K562 (cell line): ENCODE measurements at regions not wholly inside any gene's neighbourhood (a gene's known extent, or its start where the extent isn't known, plus 50 kb on each side); places are given as distances from the start of the nearest gene placed in this dataset.

ENCODE experiments used
- ATAC-seq: fragments of 200-7000 bp; cut with Tn5 transposase; 3 replicates; pipeline ENCODE4 v1.9.1; 2020; ENCODE audit warnings: moderate library complexity
- BruUV-seq: library from RNA; stranded (reverse); fragments of 400-500 nt; replicated peaks from 2 replicates; lab custom pipeline; 2021; lab: Mats Ljungman, UMichigan
- CTCF ChIA-PET: fragments of 300-600 bp; formaldehyde crosslinking; extraction: SDS; loops from one replicate; lab custom pipeline; 2021; ENCODE audit warnings: low intra/inter-chr PET ratio; lab: Yijun Ruan, JAX
- POLR2A ChIA-PET: fragments of 300-600, 350-650 bp; sonication (Branson Sonifier 250); formaldehyde crosslinking; extraction: SDS; loops from one replicate; lab custom pipeline; 2021; ENCODE audit warnings: antibody characterized with exemption, inconsistent platforms; lab: Yijun Ruan, JAX
- DNase-seq, 4 experiments: peaks; one replicate each; pipeline versions ENCODE4 v3.0.0 to v3.0.0-alpha.2; 2011 to 2018; ENCODE audit warnings: low spot score in 3 of 4, mixed read lengths in 3 of 4; ENCODE audit errors: extremely low read depth in 1 of 4
- FAIRE-seq: peaks from 2 replicates; lab custom pipeline; 2011; peaks lifted over from hg19 to GRCh38; lab: Jason Lieb, UNC
- H2AFZ ChIP-seq: 2 replicates; pipeline ENCODE4 v1.6.0; 2011; ENCODE audit warnings: low read depth, low read length, control low read depth, inconsistent platforms
- H3K27ac ChIP-seq: fragments of 200-600 bp; 3 replicates; pipeline ENCODE4 v1.8.0; 2011; ENCODE audit warnings: low read depth, mild to moderate bottlenecking, control low read depth, inconsistent platforms, low read length, moderate library complexity, mixed read lengths; ENCODE audit errors: extremely low read depth
- H3K27me3 ChIP-seq, 2 experiments: fragments of 300-600 bp in 1 of 2; 2 replicates in 1 of 2; 3 replicates in 1 of 2; pipeline versions ENCODE4 v1.6.0 to v1.8.0; 2011; ENCODE audit warnings: inconsistent platforms in 2 of 2, low read length in 2 of 2, mild to moderate bottlenecking in 1 of 2, mixed read lengths in 1 of 2, moderate library complexity in 1 of 2; ENCODE audit not compliant: control insufficient read depth in 2 of 2, insufficient read depth in 2 of 2
- H3K36me3 ChIP-seq: fragments of 300-600 bp; 3 replicates; pipeline ENCODE4 v1.8.0; 2011; ENCODE audit warnings: mild to moderate bottlenecking, low read length, inconsistent platforms; ENCODE audit not compliant: control insufficient read depth, insufficient read depth
- H3K4me1 ChIP-seq, 2 experiments: fragments of 200-600 bp in 1 of 2; replicated peaks in 1 of 2; 2 replicates in 1 of 2; 3 replicates in 1 of 2; pipeline versions ENCODE4 v1.5.1 to v1.8.0; 2011; ENCODE audit warnings: inconsistent platforms in 2 of 2, low read length in 2 of 2, mild to moderate bottlenecking in 1 of 2, mixed read lengths in 1 of 2, moderate library complexity in 1 of 2; ENCODE audit not compliant: control insufficient read depth in 2 of 2, insufficient read depth in 2 of 2
- H3K4me2 ChIP-seq: 2 replicates; pipeline ENCODE4 v1.6.1; 2011; ENCODE audit warnings: low read length, control low read depth, inconsistent platforms, mixed read lengths; ENCODE audit not compliant: insufficient read depth
- H3K4me3 ChIP-seq: fragments of 200-600 bp; sonication (generic), shearing (Covaris generic); 2 replicates; pipeline ENCODE4 v1.5.1; 2016; ENCODE audit warnings: control low read depth, inconsistent platforms
- H3K79me2 ChIP-seq: fragments of 200-600 bp; 3 replicates; pipeline ENCODE4 v1.8.0; 2011; ENCODE audit warnings: low read length, inconsistent platforms; ENCODE audit not compliant: control insufficient read depth, insufficient read depth
- H3K9ac ChIP-seq, 2 experiments: 2 replicates each; pipeline versions ENCODE4 v1.6.0 to v1.6.1; 2011; ENCODE audit warnings: low read depth in 2 of 2, low read length in 2 of 2, control low read depth in 1 of 2, inconsistent platforms in 1 of 2, mild to moderate bottlenecking in 1 of 2, mixed read lengths in 1 of 2; ENCODE audit not compliant: insufficient read depth in 1 of 2
- H3K9me1 ChIP-seq: one replicate; pipeline ENCODE4 v1.6.0; 2011; ENCODE audit warnings: inconsistent platforms, mild to moderate bottlenecking, low read length, moderate library complexity; ENCODE audit not compliant: control insufficient read depth, insufficient read depth
- H3K9me3 ChIP-seq: replicated peaks from 2 replicates; pipeline ENCODE4 v1.5.1; 2011; ENCODE audit warnings: low read depth, low read length, inconsistent platforms; ENCODE audit not compliant: control insufficient read depth, insufficient read depth
- H4K20me1 ChIP-seq: replicated peaks from 2 replicates; pipeline ENCODE4 v1.6.1; 2011; ENCODE audit warnings: low read length, inconsistent platforms, mixed read lengths; ENCODE audit not compliant: control insufficient read depth, insufficient read depth
- ASH1L ChIP-seq: fragments of 450-650 bp; IDR thresholded peaks from 2 replicates; pipeline ENCODE4 v1.6.1; 2018; ENCODE audit warnings: borderline replicate concordance, mild to moderate bottlenecking, low read depth; ENCODE audit not compliant: partially characterized antibody
- CHD2 ChIP-seq: IDR thresholded peaks from 2 replicates; pipeline ENCODE4 v1.6.1; 2011; ENCODE audit warnings: low read depth, low read length
- FOXP4 ChIP-seq: sonication (generic); formaldehyde crosslinking; IDR thresholded peaks from 2 replicates; pipeline ENCODE4 v1.8.0; 2022; ENCODE audit warnings: mild to moderate bottlenecking, missing genetic modification reagents, borderline replicate concordance
- GTF2B ChIP-seq: IDR thresholded peaks from 2 replicates; pipeline ENCODE4 v1.6.1; 2011; ENCODE audit not compliant: insufficient read length; ENCODE audit errors: extremely low read depth
- HDAC1 ChIP-seq, 2 experiments: fragments of 450-650 bp; IDR thresholded peaks; 2 replicates each; pipeline ENCODE4 v1.6.1; 2016 to 2017; ENCODE audit warnings: inconsistent platforms in 1 of 2, mild to moderate bottlenecking in 1 of 2, moderate library complexity in 1 of 2
- MIER1 ChIP-seq: fragments of 450-650 bp; IDR thresholded peaks from 2 replicates; pipeline ENCODE4 v1.6.1; 2016; ENCODE audit warnings: antibody characterized with exemption, mild to moderate bottlenecking, low read depth
- PATZ1 ChIP-seq: fragments of 250-450 bp; sonication (Bioruptor Pico); IDR thresholded peaks from 2 replicates; pipeline ENCODE4 v1.5.0; 2020; ENCODE audit warnings: mild to moderate bottlenecking, borderline replicate concordance
- POU5F1 ChIP-seq: fragments of 150-350 bp; IDR thresholded peaks from 2 replicates; pipeline ENCODE4 v1.6.1; 2014; ENCODE audit warnings: borderline replicate concordance, low read length, low read depth, mild to moderate bottlenecking; ENCODE audit not compliant: partially characterized antibody
- RBBP5 ChIP-seq: fragments of 200-600 bp; sonication (generic); IDR thresholded peaks from 2 replicates; pipeline ENCODE4 v1.6.1; 2012; ENCODE audit warnings: borderline replicate concordance, mild to moderate bottlenecking, low read length, control low read depth, inconsistent platforms; ENCODE audit not compliant: insufficient read depth, poor library complexity, severe bottlenecking
- TCF15 ChIP-seq: fragments of 250-450 bp; sonication (Bioruptor Pico); IDR thresholded peaks from 2 replicates; pipeline ENCODE4 v1.8.0; 2022; ENCODE audit warnings: moderate library complexity, mild to moderate bottlenecking, inconsistent platforms
- TFAP4 ChIP-seq: sonication (generic); formaldehyde crosslinking; IDR thresholded peaks from 2 replicates; pipeline ENCODE4 v1.8.0; 2022; ENCODE audit warnings: missing genetic modification reagents, mild to moderate bottlenecking, moderate library complexity, borderline replicate concordance
- U2AF1 ChIP-seq: fragments of 200-400 bp; formaldehyde crosslinking; optimal IDR thresholded peaks from 2 replicates; pipeline ENCODE3; 2017; ENCODE audit warnings: mild to moderate bottlenecking, low read depth, low read length, moderate library complexity
- ZNF511 ChIP-seq: sonication (generic); formaldehyde crosslinking; IDR thresholded peaks from 2 replicates; pipeline ENCODE4 v1.8.0; 2022; ENCODE audit warnings: mild to moderate bottlenecking, missing genetic modification reagents
- WGBS: fragments of 100-300 bp; shearing (Covaris generic); methylation state at CpG from one replicate; pipeline ENCODE4 v1.1.6; 2016; ENCODE audit warnings: low coverage, mixed read lengths; ENCODE audit not compliant: insufficient coverage; ENCODE audit errors: missing lambda C conversion rate; 5-methylcytosine and 5-hydroxymethylcytosine counted together
- in situ Hi-C: fragments of 300-500 bp; cut with MboI; formaldehyde crosslinking; loops from 4 replicates; pipeline ENCODE4 v1.15.0; 2018; ENCODE audit warnings: inconsistent platforms, mixed read lengths
- intact Hi-C: fragments of 100-400 bp; cut with micrococcal nuclease; formaldehyde crosslinking; loops from 2 replicates; pipeline ENCODE4 v1.14.2; 2022

- no peak for TF ChIP-seq PATZ1 (CRISPR knock-in tag)
- no peak for TF ChIP-seq TCF15 (CRISPR knock-in tag)
- no peak for TF ChIP-seq CHD2
These were observed 1340.8 kb downstream of the PCDH9 start (continued) for GRCh38 chr13:65889368-65889767.

- no peak overlapping the region for H3K27ac ChIP-seq
- H3K9me1 ChIP-seq, result no peaks in the 10 kb centered on the region
- 0% methylated on average over 4 of the region's 4 CpGs for WGBS
- no peaks in the 10 kb centered on the region for H3K9me3 ChIP-seq
- no peak overlapping the region for H2AFZ ChIP-seq
- TF ChIP-seq POU5F1 (no peak), MIER1 (no peak), ASH1L (no peak), ZNF511 (CRISPR knock-in tag) (no peak), FOXP4 (CRISPR knock-in tag) (no peak), HDAC1 (IDR thresholded peaks at IDR 0.05) (no peak), RBBP5 (no peak), U2AF1 (no peak), TFAP4 (CRISPR knock-in tag) (no peak), GTF2B (no peak)
- H3K79me2 ChIP-seq, result no peaks in the 10 kb centered on the region
- no peaks in the 10 kb centered on the region for H3K27me3 ChIP-seq
- POLR2A ChIA-PET, result no interaction called here
- no peaks in the 10 kb centered on the region for H4K20me1 ChIP-seq
- no peaks in the 10 kb centered on the region for H3K4me1 ChIP-seq
- no peak for DNase-seq
- H3K4me3 ChIP-seq, result no peak overlapping the region
- no peak overlapping the region for H3K9ac ChIP-seq
- intact Hi-C loops, result no loop called here
- no TSS peak for BruUV-seq
- H3K36me3 ChIP-seq, result no peaks in the 10 kb centered on the region
- H3K4me2 ChIP-seq, result no peak overlapping the region
- in situ Hi-C loops, result no loop called here
- no peak for ATAC-seq
- CTCF ChIA-PET, result no interaction called here
- no peak for FAIRE-seq
These were observed 1347.3 kb downstream of the PCDH9 start for GRCh38 chr13:65882810-65883209.
